LNCaP clone FGC (cell line): ENCODE measurements at regions not wholly inside any gene's neighbourhood (a gene's known extent, or its start where the extent isn't known, plus 50 kb on each side); places are given as distances from the start of the nearest gene placed in this dataset.

ENCODE experiments used
- DNase-seq: peaks from one replicate; pipeline ENCODE4 v3.0.0-alpha.2; 2011; ENCODE audit warnings: low read depth
- H3K4me3 ChIP-seq: 2 replicates; pipeline ENCODE4 v1.5.1; 2011; ENCODE audit warnings: mild to moderate bottlenecking, low read depth, low read length, control low read depth
- CTCF ChIP-seq: IDR thresholded peaks from 2 replicates; pipeline ENCODE4 v1.5.1; 2012; ENCODE audit warnings: mild to moderate bottlenecking; ENCODE audit not compliant: control insufficient read depth, insufficient read depth; ENCODE audit errors: extremely low read depth

- no peak overlapping the region for H3K4me3 ChIP-seq
- no peak for DNase-seq
- TF ChIP-seq CTCF: no peak
Measured at GRCh38 chr2:111705711-111706336, 178.2 kb downstream of the ANAPC1 start.

- no peak for DNase-seq
- no peak for TF ChIP-seq CTCF
- H3K4me3 ChIP-seq: no peak overlapping the region
Measured at GRCh38 chr2:111706481-111707001, 177.5 kb downstream of the ANAPC1 start.

GRCh38 chr2:111707700-111708099 is 176.3 kb downstream of the ANAPC1 start:
- DNase-seq: no peak
- H3K4me3 ChIP-seq: no peak overlapping the region
- no peak for TF ChIP-seq CTCF

- TF ChIP-seq CTCF: no peak
- no peak overlapping the region for H3K4me3 ChIP-seq
- no peak for DNase-seq
Measured at GRCh38 chr2:111708476-111709180, 175.4 kb downstream of the ANAPC1 start.

- no peak for TF ChIP-seq CTCF
- H3K4me3 ChIP-seq: no peak overlapping the region
Measured at GRCh38 chr2:111709321-111709720, 174.7 kb downstream of the ANAPC1 start.

GRCh38 chr2:111710085-111710484 is 173.9 kb downstream of the ANAPC1 start:
- H3K4me3 ChIP-seq: no peak overlapping the region
- DNase-seq: no peak
- no peak for TF ChIP-seq CTCF

More at GRCh38 chr2:111709321-111709720, 174.7 kb downstream of the ANAPC1 start:
- no peak for DNase-seq
